Nephron progenitor cell (in vitro differentiated cells): ENCODE measurements at regions not wholly inside any gene's neighbourhood (a gene's known extent, or its start where the extent isn't known, plus 50 kb on each side); places are given as distances from the start of the nearest gene placed in this dataset.

Source experiments
- DNase-seq: peaks from one replicate; pipeline ENCODE4 v3.0.0; 2021
- H3K27ac Mint-ChIP-seq: 2 replicates; pipeline ENCODE4 v1.8.0; 2021; ENCODE audit warnings: mild to moderate bottlenecking, moderate library complexity, mixed read lengths
- H3K27me3 Mint-ChIP-seq: 2 replicates; pipeline ENCODE4 v1.8.0; 2021; ENCODE audit warnings: mild to moderate bottlenecking, low read depth, mixed read lengths; ENCODE audit not compliant: poor library complexity
- H3K36me3 Mint-ChIP-seq: 2 replicates; pipeline ENCODE4 v1.8.0; 2021; ENCODE audit warnings: low read depth, mixed read lengths
- H3K4me1 Mint-ChIP-seq: 2 replicates; pipeline ENCODE4 v1.8.0; 2021; ENCODE audit warnings: mixed read lengths
- H3K4me3 Mint-ChIP-seq: 2 replicates; pipeline ENCODE4 v1.8.0; 2021; ENCODE audit warnings: mild to moderate bottlenecking, moderate library complexity, mixed read lengths
- H3K9me3 Mint-ChIP-seq: 2 replicates; pipeline ENCODE4 v1.8.0; 2021; ENCODE audit warnings: mild to moderate bottlenecking, moderate library complexity, mixed read lengths
- CTCF ChIP-seq: fragments of 200-600 bp; sonication (generic); IDR thresholded peaks from 2 replicates; pipeline ENCODE4 v1.5.0; 2021; ENCODE audit warnings: antibody characterized with exemption

- Mint-ChIP-seq H3K9me3 (no peaks in the 10 kb centered on the region), H3K27ac (no peak overlapping the region), H3K4me3 (no peak overlapping the region), H3K36me3 (no peaks in the 10 kb centered on the region), H3K27me3 (no peaks in the 10 kb centered on the region), H3K4me1 (no peaks in the 10 kb centered on the region)
- TF ChIP-seq CTCF, result no peak
- DNase-seq, result no peak
Observed at GRCh38 chr4:85406185-85406584, 68.8 kb upstream of the ARHGAP24 start.

- Mint-ChIP-seq H3K4me1 (no peaks in the 10 kb centered on the region), H3K4me3 (no peak overlapping the region), H3K27me3 (no peaks in the 10 kb centered on the region), H3K27ac (no peak overlapping the region), H3K9me3 (no peaks in the 10 kb centered on the region), H3K36me3 (no peaks in the 10 kb centered on the region)
- TF ChIP-seq CTCF, result no peak
- no peak for DNase-seq
Observed at GRCh38 chr4:85407546-85407945, 67.4 kb upstream of the ARHGAP24 start.

- H3K36me3 Mint-ChIP-seq, result no peaks in the 10 kb centered on the region
- H3K9me3 Mint-ChIP-seq, result no peaks in the 10 kb centered on the region
- DNase-seq, result no peak
- no peak overlapping the region for H3K4me3 Mint-ChIP-seq
- no peak overlapping the region for H3K27ac Mint-ChIP-seq
- H3K4me1 Mint-ChIP-seq, result no peaks in the 10 kb centered on the region
- H3K27me3 Mint-ChIP-seq, result no peaks in the 10 kb centered on the region
- TF ChIP-seq CTCF, result no peak
Observed at GRCh38 chr4:85408301-85408700, 66.6 kb upstream of the ARHGAP24 start.

GRCh38 chr4:85409251-85409650 lies 65.7 kb upstream of the ARHGAP24 start:
- no peaks in the 10 kb centered on the region for H3K4me1 Mint-ChIP-seq
- no peak for TF ChIP-seq CTCF
- no peaks in the 10 kb centered on the region for H3K27me3 Mint-ChIP-seq
- DNase-seq, result no peak
- no peaks in the 10 kb centered on the region for H3K9me3 Mint-ChIP-seq
- H3K36me3 Mint-ChIP-seq, result no peaks in the 10 kb centered on the region
- no peak overlapping the region for H3K4me3 Mint-ChIP-seq
- H3K27ac Mint-ChIP-seq, result no peak overlapping the region

GRCh38 chr4:85411386-85411785 lies 63.6 kb upstream of the ARHGAP24 start:
- no peaks in the 10 kb centered on the region for H3K36me3 Mint-ChIP-seq
- no peak for DNase-seq
- no peak overlapping the region for H3K27ac Mint-ChIP-seq
- no peak for TF ChIP-seq CTCF
- H3K9me3 Mint-ChIP-seq, result no peaks in the 10 kb centered on the region
- H3K27me3 Mint-ChIP-seq, result no peaks in the 10 kb centered on the region
- H3K4me3 Mint-ChIP-seq, result no peak overlapping the region
- no peaks in the 10 kb centered on the region for H3K4me1 Mint-ChIP-seq

GRCh38 chr4:85414972-85415371 lies 60.0 kb upstream of the ARHGAP24 start:
- Mint-ChIP-seq H3K9me3 (no peaks in the 10 kb centered on the region), H3K36me3 (no peaks in the 10 kb centered on the region), H3K27ac (no peak overlapping the region), H3K27me3 (peaks cover 5% of the 10 kb centered on the region), H3K4me3 (no peak overlapping the region), H3K4me1 (peaks cover 9% of the 10 kb centered on the region)
- DNase-seq, result no peak
- TF ChIP-seq CTCF, result no peak
